NCI-H345 treated with DMSO at 0.1 percent for 48 hours (cell line): ENCODE measurements at regions not wholly inside any gene's neighbourhood (a gene's known extent, or its start where the extent isn't known, plus 50 kb on each side); places are given as distances from the start of the nearest gene placed in this dataset.
A peak's percentile ranks its signal among the peaks of the same experiment; 100 is the strongest.
"Not testable (repeated sequence)": the region's sequence is repeated elsewhere in the genome, so short reads cannot be mapped to it uniquely, and the experiment has no call there.

Experiments
- DNase-seq: peaks from one replicate; lab custom pipeline; 2025; ENCODE audit not compliant: unreplicated experiment; lab: John Stamatoyannopoulos, UW

GRCh38 chr9:71514344-71514975 lies 253.9 kb downstream of the CEMIP2 start:
- no peak for DNase-seq

- DNase-seq = no peak
These were observed 259.3 kb downstream of the CEMIP2 start for GRCh38 chr9:71509054-71509453.

- DNase-seq = not testable (repeated sequence)
These were observed 260.2 kb downstream of the CEMIP2 start for GRCh38 chr9:71508141-71508540.

- no peak for DNase-seq
These were observed 261.5 kb downstream of the CEMIP2 start for GRCh38 chr9:71506821-71507220.

GRCh38 chr9:71504636-71505035 lies 263.7 kb downstream of the CEMIP2 start:
- no peak for DNase-seq

GRCh38 chr9:71498691-71499090 lies 269.6 kb downstream of the CEMIP2 start:
- no peak for DNase-seq

GRCh38 chr9:71490810-71491209 lies 277.5 kb downstream of the CEMIP2 start:
- no peak for DNase-seq

- no peak for DNase-seq
These were observed 281.3 kb downstream of the CEMIP2 start for GRCh38 chr9:71487061-71487460.

- DNase-seq = no peak
These were observed 283.0 kb downstream of the CEMIP2 start for GRCh38 chr9:71485326-71485725.

- no peak for DNase-seq
These were observed 284.9 kb downstream of the CEMIP2 start for GRCh38 chr9:71483436-71483835.

GRCh38 chr9:71479621-71480020 lies 288.7 kb downstream of the CEMIP2 start:
- DNase-seq = no peak

- no peak for DNase-seq
These were observed 295.9 kb downstream of the CEMIP2 start for GRCh38 chr9:71472400-71472799.

- DNase-seq = no peak
These were observed 302.9 kb downstream of the CEMIP2 start for GRCh38 chr9:71465392-71465791.

- DNase-seq = no peak
These were observed 309.2 kb downstream of the CEMIP2 start for GRCh38 chr9:71459082-71459481.

- DNase-seq = peak; percentile 18
These were observed 321.6 kb downstream of the CEMIP2 start for GRCh38 chr9:71446473-71447411.

GRCh38 chr9:71446106-71446472 lies 322.2 kb downstream of the CEMIP2 start:
- DNase-seq = no peak

GRCh38 chr9:71442937-71443336 lies 321.5 kb upstream of the TRPM3 start:
- DNase-seq = no peak

- DNase-seq = no peak
These were observed 319.8 kb upstream of the TRPM3 start for GRCh38 chr9:71441266-71441665.

- no peak for DNase-seq
These were observed 310.5 kb upstream of the TRPM3 start for GRCh38 chr9:71431931-71432330.

GRCh38 chr9:71407341-71407740 lies 285.9 kb upstream of the TRPM3 start:
- DNase-seq = not testable (repeated sequence)

GRCh38 chr9:71403106-71403505 lies 281.7 kb upstream of the TRPM3 start:
- no peak for DNase-seq

GRCh38 chr9:71393005-71393404 lies 271.6 kb upstream of the TRPM3 start:
- DNase-seq = no peak
